Esophagus muscularis mucosa (tissue), 3 donors: ENCODE measurements at regions not wholly inside any gene's neighbourhood (a gene's known extent, or its start where the extent isn't known, plus 50 kb on each side); places are given as distances from the start of the nearest gene placed in this dataset.

Source experiments
- POLR2A ChIP-seq: fragments of 450-650 bp; IDR thresholded peaks from one replicate; pipeline ENCODE4 v1.6.1; 2017; ENCODE audit warnings: antibody characterized with exemption, moderate library complexity, mild to moderate bottlenecking, low read depth
- POLR2AphosphoS5 ChIP-seq, 2 donors: sonication (generic); formaldehyde crosslinking; IDR thresholded peaks; one replicate each; pipeline ENCODE4 v1.6.1; 2017; ENCODE audit warnings: antibody characterized with exemption in 2 of 2
- TF ChIP-seq, protein P1 (sequence below), 3 experiments: fragments of 200-600 bp in 2 of 3; fragments of 450-650 bp in 1 of 3; sonication (generic) in 2 of 3; IDR thresholded peaks; one replicate each; pipeline ENCODE4 v1.5.1; 2017 to 2019; ENCODE audit warnings: antibody characterized with exemption in 3 of 3, mild to moderate bottlenecking in 2 of 3, moderate library complexity in 1 of 3

DNA sequence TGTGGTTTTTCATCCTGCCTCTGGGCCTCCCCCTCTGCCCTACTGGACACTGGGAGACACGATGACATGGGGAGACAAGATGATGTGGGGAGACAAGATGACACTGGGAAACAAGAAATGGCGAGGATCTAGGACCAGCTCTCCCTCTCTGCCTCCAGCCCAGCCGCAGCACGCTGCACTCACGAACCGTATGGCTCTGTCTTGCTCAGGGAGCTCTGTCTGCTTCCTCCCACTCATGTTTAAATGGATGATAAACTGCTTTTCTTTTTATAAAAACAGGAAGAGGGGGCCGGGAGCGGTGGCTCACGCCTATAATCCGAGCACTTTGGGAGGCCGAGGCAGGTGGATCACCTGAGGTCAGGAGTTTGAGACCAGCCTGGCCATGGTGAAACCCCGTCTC is 73.7 kb downstream of the SPATA31D1 start:
- TF ChIP-seq POLR2A (no peak), POLR2AphosphoS5 (IDR thresholded peaks at IDR 0.05) (no peak)
- TF ChIP-seq, protein P1, sequence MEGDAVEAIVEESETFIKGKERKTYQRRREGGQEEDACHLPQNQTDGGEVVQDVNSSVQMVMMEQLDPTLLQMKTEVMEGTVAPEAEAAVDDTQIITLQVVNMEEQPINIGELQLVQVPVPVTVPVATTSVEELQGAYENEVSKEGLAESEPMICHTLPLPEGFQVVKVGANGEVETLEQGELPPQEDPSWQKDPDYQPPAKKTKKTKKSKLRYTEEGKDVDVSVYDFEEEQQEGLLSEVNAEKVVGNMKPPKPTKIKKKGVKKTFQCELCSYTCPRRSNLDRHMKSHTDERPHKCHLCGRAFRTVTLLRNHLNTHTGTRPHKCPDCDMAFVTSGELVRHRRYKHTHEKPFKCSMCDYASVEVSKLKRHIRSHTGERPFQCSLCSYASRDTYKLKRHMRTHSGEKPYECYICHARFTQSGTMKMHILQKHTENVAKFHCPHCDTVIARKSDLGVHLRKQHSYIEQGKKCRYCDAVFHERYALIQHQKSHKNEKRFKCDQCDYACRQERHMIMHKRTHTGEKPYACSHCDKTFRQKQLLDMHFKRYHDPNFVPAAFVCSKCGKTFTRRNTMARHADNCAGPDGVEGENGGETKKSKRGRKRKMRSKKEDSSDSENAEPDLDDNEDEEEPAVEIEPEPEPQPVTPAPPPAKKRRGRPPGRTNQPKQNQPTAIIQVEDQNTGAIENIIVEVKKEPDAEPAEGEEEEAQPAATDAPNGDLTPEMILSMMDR (IDR thresholded peaks at IDR 0.05) = no peak
